H9 (cell line): ENCODE measurements at regions not wholly inside any gene's neighbourhood (a gene's known extent, or its start where the extent isn't known, plus 50 kb on each side); places are given as distances from the start of the nearest gene placed in this dataset.

ENCODE experiments used
- DNase-seq: peaks from one replicate; pipeline ENCODE4 v3.0.0-alpha.2; 2017
- H2AFZ ChIP-seq: one replicate; pipeline ENCODE4 v1.6.1; 2013; ENCODE audit warnings: mild to moderate bottlenecking, low read length, control low read depth, moderate library complexity
- H2AK5ac ChIP-seq: 2 replicates; pipeline ENCODE4 v1.6.1; 2013; ENCODE audit warnings: low read length, control low read depth, mixed read lengths; ENCODE audit not compliant: insufficient read length
- H2BK120ac ChIP-seq: one replicate; pipeline ENCODE4 v1.6.1; 2013; ENCODE audit warnings: low read depth, mild to moderate bottlenecking, low read length, control low read depth, inconsistent platforms; ENCODE audit not compliant: poor library complexity, severe bottlenecking
- H2BK12ac ChIP-seq: 2 replicates; pipeline ENCODE4 v1.6.1; 2013; ENCODE audit warnings: low read length, control low read depth, mixed read lengths, low read depth; ENCODE audit not compliant: insufficient read length
- H2BK15ac ChIP-seq: 2 replicates; pipeline ENCODE4 v1.6.1; 2013; ENCODE audit warnings: low read depth, low read length, control low read depth
- H2BK20ac ChIP-seq: one replicate; pipeline ENCODE4 v1.6.1; 2013; ENCODE audit warnings: low read depth, mild to moderate bottlenecking, low read length, control low read depth, inconsistent platforms; ENCODE audit not compliant: poor library complexity, severe bottlenecking
- H2BK5ac ChIP-seq: 2 replicates; pipeline ENCODE4 v1.6.1; 2013; ENCODE audit warnings: low read length, control low read depth, mixed read lengths; ENCODE audit not compliant: insufficient read length
- H3K14ac ChIP-seq: 2 replicates; pipeline ENCODE4 v1.6.1; 2013; ENCODE audit warnings: low read length, control low read depth; ENCODE audit not compliant: insufficient read depth
- H3K18ac ChIP-seq: 2 replicates; pipeline ENCODE4 v1.6.1; 2013; ENCODE audit warnings: low read depth, mild to moderate bottlenecking, mixed read lengths, low read length, control low read depth; ENCODE audit not compliant: insufficient read length
- H3K23ac ChIP-seq: 2 replicates; pipeline ENCODE4 v1.6.1; 2013; ENCODE audit warnings: low read length, control low read depth, mixed read lengths, low read depth; ENCODE audit not compliant: insufficient read length
- H3K23me2 ChIP-seq: 2 replicates; pipeline ENCODE4 v1.6.1; 2013; ENCODE audit warnings: low read depth, mild to moderate bottlenecking, mixed read lengths, low read length, control low read depth; ENCODE audit not compliant: insufficient read length, poor library complexity, severe bottlenecking
- H3K27ac ChIP-seq: 2 replicates; pipeline ENCODE4 v1.5.1; 2013; ENCODE audit warnings: low read length, control low read depth, mixed read lengths, low read depth; ENCODE audit not compliant: insufficient read length
- H3K27me3 ChIP-seq: 2 replicates; pipeline ENCODE4 v1.6.1; 2013; ENCODE audit warnings: low read length, control low read depth, inconsistent platforms; ENCODE audit not compliant: insufficient read depth
- H3K4ac ChIP-seq: 2 replicates; pipeline ENCODE4 v1.6.1; 2013; ENCODE audit warnings: low read depth, mild to moderate bottlenecking, control low read depth, inconsistent platforms, low read length, moderate library complexity
- H3K4me1 ChIP-seq: 2 replicates; pipeline ENCODE4 v1.6.1; 2013; ENCODE audit warnings: low read length, control low read depth, inconsistent platforms; ENCODE audit not compliant: insufficient read depth
- H3K4me2 ChIP-seq: 2 replicates; pipeline ENCODE4 v1.6.1; 2013; ENCODE audit warnings: low read length, control low read depth, mixed read lengths; ENCODE audit not compliant: insufficient read length, insufficient read depth
- H3K56ac ChIP-seq: 2 replicates; pipeline ENCODE4 v1.6.1; 2013; ENCODE audit warnings: low read depth, mild to moderate bottlenecking, mixed read lengths, low read length, control low read depth; ENCODE audit not compliant: insufficient read length
- H3K79me1 ChIP-seq: 2 replicates; pipeline ENCODE4 v1.6.1; 2013; ENCODE audit warnings: low read depth, mild to moderate bottlenecking, moderate library complexity, low read length, control low read depth, inconsistent platforms; ENCODE audit not compliant: insufficient read depth, poor library complexity, severe bottlenecking
- H3K79me2 ChIP-seq: 2 replicates; pipeline ENCODE4 v1.6.1; 2013; ENCODE audit warnings: low read length, control low read depth, inconsistent platforms; ENCODE audit not compliant: insufficient read depth
- H3K9ac ChIP-seq: 2 replicates; pipeline ENCODE4 v1.6.1; 2013; ENCODE audit warnings: low read length, control low read depth, mixed read lengths; ENCODE audit not compliant: insufficient read length; ENCODE audit errors: extremely low read depth
- H3K9me3 ChIP-seq: one replicate; pipeline ENCODE4 v1.6.1; 2013; ENCODE audit warnings: low read depth, low read length, inconsistent platforms; ENCODE audit not compliant: control insufficient read depth
- H3T11ph ChIP-seq: one replicate; pipeline ENCODE4 v1.6.1; 2013; ENCODE audit warnings: mild to moderate bottlenecking, low read length, control low read depth, inconsistent platforms
- H4K20me1 ChIP-seq: one replicate; pipeline ENCODE4 v1.6.1; 2013; ENCODE audit not compliant: control insufficient read depth, insufficient read length, insufficient read depth
- H4K5ac ChIP-seq: 2 replicates; pipeline ENCODE4 v1.6.1; 2013; ENCODE audit warnings: low read depth, mild to moderate bottlenecking, mixed read lengths, low read length, control low read depth; ENCODE audit not compliant: insufficient read length
- H4K8ac ChIP-seq: replicated peaks from 2 replicates; pipeline ENCODE4 v1.6.1; 2013; ENCODE audit warnings: low read length, control low read depth, mixed read lengths, low read depth; ENCODE audit not compliant: insufficient read length
- H4K91ac ChIP-seq: 2 replicates; pipeline ENCODE4 v1.6.1; 2013; ENCODE audit warnings: low read depth, mild to moderate bottlenecking, moderate library complexity, mixed read lengths, low read length, control low read depth; ENCODE audit not compliant: insufficient read length
- H3K27ac Mint-ChIP-seq, 3 experiments: 2 replicates in 2 of 3; 3 replicates in 1 of 3; pipeline ENCODE4 v1.8.0; 2020 to 2021; ENCODE audit warnings: mixed read lengths in 3 of 3, mild to moderate bottlenecking in 1 of 3, moderate library complexity in 1 of 3
- H3K27me3 Mint-ChIP-seq: 2 replicates; pipeline ENCODE4 v1.8.0; 2021; ENCODE audit warnings: low read depth, mild to moderate bottlenecking, moderate library complexity, mixed read lengths
- H3K36me3 Mint-ChIP-seq, 3 experiments: 2 replicates in 2 of 3; 3 replicates in 1 of 3; pipeline ENCODE4 v1.8.0; 2020 to 2021; ENCODE audit warnings: low read depth in 3 of 3, mixed read lengths in 3 of 3; ENCODE audit not compliant: insufficient read depth in 1 of 3
- H3K4me1 Mint-ChIP-seq, 2 experiments: 2 replicates each; pipeline ENCODE4 v1.8.0; 2020; ENCODE audit warnings: mixed read lengths in 2 of 2
- H3K4me3 Mint-ChIP-seq, 2 experiments: 2 replicates in 1 of 2; 3 replicates in 1 of 2; pipeline ENCODE4 v1.8.0; 2020 to 2021; ENCODE audit warnings: mild to moderate bottlenecking in 2 of 2, mixed read lengths in 2 of 2, moderate library complexity in 1 of 2
- H3K9me3 Mint-ChIP-seq, 2 experiments: 2 replicates in 1 of 2; 3 replicates in 1 of 2; pipeline ENCODE4 v1.8.0; 2020; ENCODE audit warnings: mild to moderate bottlenecking in 2 of 2, mixed read lengths in 2 of 2, moderate library complexity in 1 of 2
- WGBS: extraction: QIAGEN DNeasy Blood & Tissue Kit; methylation state at CpG from one replicate; pipeline ENCODE4 v1.1.7; 2013; ENCODE audit warnings: missing lambda C conversion rate, low lambda C conversion rate, mixed read lengths; ENCODE audit not compliant: insufficient read length; ENCODE audit errors: extremely low coverage; 5-methylcytosine and 5-hydroxymethylcytosine counted together
- TF ChIP-seq, protein P1 (sequence below): fragments of 200-600 bp; sonication (generic); conservative IDR thresholded peaks from 3 replicates; pipeline ENCODE4 v1.8.0; 2021; ENCODE audit warnings: antibody characterized with exemption, mild to moderate bottlenecking

DNA sequence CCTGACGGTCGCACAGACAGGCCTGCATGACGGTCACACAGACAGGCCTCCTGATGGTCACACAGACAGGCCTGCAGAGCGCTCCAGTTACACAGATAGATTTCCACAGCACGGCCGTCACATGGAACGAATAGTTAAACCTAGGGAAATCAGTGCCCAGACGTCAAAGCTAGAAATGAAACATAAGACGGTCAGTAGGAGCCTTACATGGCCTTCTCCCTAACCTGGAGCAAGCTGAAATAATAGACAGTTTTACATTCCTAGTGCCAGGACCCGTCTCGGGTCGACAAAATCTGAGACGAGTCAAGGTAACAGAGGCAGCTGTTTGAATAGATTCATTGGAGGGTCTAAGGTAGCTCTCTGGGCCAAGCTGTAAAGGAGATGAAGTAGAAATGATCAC is 126.9 kb downstream of the MTNR1A start:
- H4K5ac ChIP-seq, result no peak overlapping the region
- no peaks in the 10 kb centered on the region for H3K9me3 ChIP-seq
- no peak overlapping the region for H3K23ac ChIP-seq
- Mint-ChIP-seq H3K27me3 (no peaks in the 10 kb centered on the region; the same call in 1 of the 2 replicates), H3K27ac (peak overlapping the region in 2 of 3 experiments; percentile 28 to 44; a peak in 1 of 7 replicates), H3K4me1 (no peaks in the 10 kb centered on the region), H3K4me3 (no peak overlapping the region), H3K36me3 (peaks cover 0 to 4% (median 0%) of the 10 kb centered on the region in 3 experiments; a peak in 1 of 7 replicates), H3K9me3 (no peaks in the 10 kb centered on the region; a peak in 1 of 5 replicates)
- no peak overlapping the region for H3K14ac ChIP-seq
- H2BK12ac ChIP-seq, result no peak overlapping the region
- no peak overlapping the region for H3K4ac ChIP-seq
- no peaks in the 10 kb centered on the region for H3K79me2 ChIP-seq
- no peak overlapping the region for H2AK5ac ChIP-seq
- H3K18ac ChIP-seq, result no peak overlapping the region
- H3T11ph ChIP-seq, result no peak overlapping the region
- no peak overlapping the region for H4K91ac ChIP-seq
- H3K4me2 ChIP-seq, result no peak overlapping the region
- H2BK20ac ChIP-seq, result no peak overlapping the region
- H3K23me2 ChIP-seq, result no peaks in the 10 kb centered on the region
- no peaks in the 10 kb centered on the region for H3K4me1 ChIP-seq
- no peaks in the 10 kb centered on the region for H3K79me1 ChIP-seq
- H3K27me3 ChIP-seq, result no peaks in the 10 kb centered on the region
- H3K9ac ChIP-seq, result no peak overlapping the region
- H2BK15ac ChIP-seq, result no peak overlapping the region
- DNase-seq, result no peak
- no CpG with 5 or more reads among the region's 13 CpGs for WGBS
- H2AFZ ChIP-seq, result no peak overlapping the region
- H3K56ac ChIP-seq, result no peak overlapping the region
- no peak overlapping the region for H3K27ac ChIP-seq
- H2BK120ac ChIP-seq, result no peak overlapping the region
- TF ChIP-seq, protein P1, sequence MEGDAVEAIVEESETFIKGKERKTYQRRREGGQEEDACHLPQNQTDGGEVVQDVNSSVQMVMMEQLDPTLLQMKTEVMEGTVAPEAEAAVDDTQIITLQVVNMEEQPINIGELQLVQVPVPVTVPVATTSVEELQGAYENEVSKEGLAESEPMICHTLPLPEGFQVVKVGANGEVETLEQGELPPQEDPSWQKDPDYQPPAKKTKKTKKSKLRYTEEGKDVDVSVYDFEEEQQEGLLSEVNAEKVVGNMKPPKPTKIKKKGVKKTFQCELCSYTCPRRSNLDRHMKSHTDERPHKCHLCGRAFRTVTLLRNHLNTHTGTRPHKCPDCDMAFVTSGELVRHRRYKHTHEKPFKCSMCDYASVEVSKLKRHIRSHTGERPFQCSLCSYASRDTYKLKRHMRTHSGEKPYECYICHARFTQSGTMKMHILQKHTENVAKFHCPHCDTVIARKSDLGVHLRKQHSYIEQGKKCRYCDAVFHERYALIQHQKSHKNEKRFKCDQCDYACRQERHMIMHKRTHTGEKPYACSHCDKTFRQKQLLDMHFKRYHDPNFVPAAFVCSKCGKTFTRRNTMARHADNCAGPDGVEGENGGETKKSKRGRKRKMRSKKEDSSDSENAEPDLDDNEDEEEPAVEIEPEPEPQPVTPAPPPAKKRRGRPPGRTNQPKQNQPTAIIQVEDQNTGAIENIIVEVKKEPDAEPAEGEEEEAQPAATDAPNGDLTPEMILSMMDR, result no peak
- no peak overlapping the region for H4K8ac ChIP-seq
- no peaks in the 10 kb centered on the region for H4K20me1 ChIP-seq
- no peak overlapping the region for H2BK5ac ChIP-seq
